HG02571 (cell line): ENCODE measurements at regions not wholly inside any gene's neighbourhood (a gene's known extent, or its start where the extent isn't known, plus 50 kb on each side); places are given as distances from the start of the nearest gene placed in this dataset.

ENCODE experiments used
- ATAC-seq: cut with Tn5 transposase; IDR thresholded peaks from one replicate; pipeline ENCODE4 v1.9.1; 2021; ENCODE audit warnings: mild to moderate bottlenecking, moderate library complexity; ENCODE audit not compliant: unreplicated experiment

DNA sequence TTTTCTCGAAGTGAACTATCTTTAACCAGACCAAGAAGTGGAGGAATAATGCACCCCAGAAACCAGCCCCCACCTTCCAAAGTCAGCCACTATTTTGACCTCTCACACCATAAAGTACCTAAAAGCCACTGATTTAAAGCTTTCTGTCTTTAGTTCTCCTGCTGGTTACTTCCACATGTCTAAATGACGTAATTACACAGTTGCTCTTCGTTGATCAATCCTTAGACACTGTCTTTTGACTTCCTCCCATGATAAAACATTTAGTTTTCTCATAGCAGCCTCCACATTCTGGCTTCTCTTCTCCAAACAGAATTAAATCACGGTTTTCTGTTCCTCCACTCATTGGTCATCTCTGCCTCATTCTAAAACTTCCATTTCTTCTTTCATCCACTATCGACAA is 294.4 kb upstream of the N4BP1 start:
- ATAC-seq, result no peak

DNA sequence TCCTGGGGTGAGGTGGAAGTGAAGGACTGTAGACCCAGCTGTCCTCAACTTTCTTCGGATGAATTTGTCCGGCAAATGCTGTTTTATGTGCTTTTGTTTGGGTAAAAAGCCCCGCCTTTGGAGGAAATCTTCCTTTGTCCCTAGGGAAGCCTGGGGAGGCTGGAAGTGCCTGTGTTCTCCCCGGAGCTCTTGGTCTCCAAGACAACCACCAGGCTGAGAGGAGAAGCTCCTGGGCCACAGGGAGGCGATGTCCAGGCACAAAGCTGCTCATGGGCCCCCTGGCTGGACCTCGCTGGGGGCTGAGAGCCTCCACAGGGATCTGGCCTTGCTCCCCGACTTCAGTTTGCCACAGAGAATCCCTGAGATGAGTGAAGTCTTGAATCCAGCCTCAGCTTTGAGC is 293.1 kb upstream of the N4BP1 start:
- ATAC-seq, result no peak

DNA sequence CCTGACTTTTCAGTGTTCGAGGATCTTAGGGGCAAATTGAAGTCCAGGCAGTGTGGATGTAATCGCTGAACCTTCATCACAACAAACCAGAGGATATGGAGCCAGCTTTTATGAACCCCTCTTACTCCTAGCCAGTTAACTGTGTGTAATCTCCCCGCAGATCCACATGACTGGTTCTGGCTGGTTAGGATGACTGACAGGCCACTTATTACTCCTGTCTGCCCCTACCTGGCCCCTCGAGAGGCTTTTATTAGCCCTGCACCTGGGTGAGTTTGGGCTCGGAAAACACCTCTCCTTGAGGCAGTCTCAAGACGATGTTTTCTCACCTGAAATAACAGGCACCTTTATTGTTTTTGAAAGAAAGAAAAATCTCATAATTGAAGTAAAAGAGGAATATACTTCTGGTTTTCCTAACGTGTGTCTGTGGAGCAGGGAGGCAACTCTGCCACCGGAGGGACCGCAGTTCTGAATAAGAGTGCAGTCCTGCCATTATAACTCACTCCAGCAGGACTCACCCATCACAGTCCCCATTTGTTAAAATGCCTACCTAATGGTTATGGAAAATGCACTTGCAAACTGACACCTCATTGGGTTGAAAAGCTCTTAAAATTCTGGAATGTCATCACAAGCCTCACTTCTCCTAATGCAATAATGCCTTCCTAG is 291.9 kb upstream of the N4BP1 start:
- no peak for ATAC-seq

DNA sequence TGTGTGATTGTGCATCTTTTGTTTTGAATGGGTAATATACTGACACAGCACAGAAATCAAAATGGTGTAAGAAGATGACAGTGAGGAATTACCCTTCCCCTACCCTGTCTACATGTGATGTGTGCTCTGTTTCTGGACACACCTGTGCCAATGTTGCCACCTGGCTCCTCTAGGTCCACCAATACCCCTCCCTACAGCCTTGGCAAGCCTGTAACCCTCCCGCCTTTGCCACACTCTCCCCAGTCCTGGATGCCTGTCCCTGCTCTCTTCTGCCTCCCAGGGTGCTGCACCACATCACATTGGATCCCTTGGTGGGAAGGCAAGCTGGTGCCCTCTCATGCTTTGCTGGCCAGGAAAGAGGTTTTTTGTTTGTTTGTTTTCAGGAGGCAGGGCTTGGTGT is 289.5 kb upstream of the N4BP1 start:
- ATAC-seq, result no peak

DNA sequence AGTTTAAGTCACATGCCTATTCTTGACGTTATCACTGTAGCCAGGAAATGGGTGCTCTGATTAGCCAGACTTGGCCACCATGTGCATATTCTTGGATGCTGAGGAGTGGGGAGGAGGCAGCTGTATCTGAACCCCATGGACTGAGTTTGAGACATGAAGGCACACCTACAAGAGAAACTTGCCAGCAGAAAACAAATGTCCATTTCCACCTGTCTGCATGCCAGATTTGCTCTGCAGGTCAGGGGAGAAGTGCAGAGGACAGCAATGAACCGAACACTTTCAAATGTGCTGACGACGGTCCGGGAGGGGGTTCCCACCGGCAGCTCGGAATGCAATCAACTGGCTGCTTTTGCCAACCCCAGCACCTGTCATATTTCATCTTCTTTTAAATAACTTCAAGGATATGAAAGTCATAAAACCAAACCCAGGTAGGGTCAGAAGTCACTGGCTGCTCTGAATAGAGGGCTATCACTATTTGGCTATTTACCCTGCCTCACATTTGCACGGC is 287.8 kb upstream of the N4BP1 start:
- no peak for ATAC-seq

DNA sequence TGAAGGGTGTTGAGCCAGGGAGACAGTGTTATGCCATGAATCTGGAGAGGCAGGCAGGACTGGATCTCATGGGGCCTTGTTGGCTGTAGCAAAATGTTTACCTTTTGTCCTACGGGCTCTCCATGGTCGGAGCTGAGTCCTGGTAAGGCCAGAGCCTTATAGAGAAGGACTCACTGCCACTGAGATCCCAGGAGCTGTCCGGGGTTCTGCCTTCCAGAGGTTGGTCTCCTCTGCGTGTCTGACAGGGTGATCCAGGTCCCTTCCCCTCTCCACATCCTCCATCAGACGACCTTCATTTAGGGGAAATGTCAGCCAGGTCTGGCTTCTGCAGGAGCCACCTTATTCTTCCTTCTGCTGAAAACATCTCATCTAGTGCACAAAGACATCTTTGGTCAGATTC is 285.2 kb upstream of the N4BP1 start:
- no peak for ATAC-seq

DNA sequence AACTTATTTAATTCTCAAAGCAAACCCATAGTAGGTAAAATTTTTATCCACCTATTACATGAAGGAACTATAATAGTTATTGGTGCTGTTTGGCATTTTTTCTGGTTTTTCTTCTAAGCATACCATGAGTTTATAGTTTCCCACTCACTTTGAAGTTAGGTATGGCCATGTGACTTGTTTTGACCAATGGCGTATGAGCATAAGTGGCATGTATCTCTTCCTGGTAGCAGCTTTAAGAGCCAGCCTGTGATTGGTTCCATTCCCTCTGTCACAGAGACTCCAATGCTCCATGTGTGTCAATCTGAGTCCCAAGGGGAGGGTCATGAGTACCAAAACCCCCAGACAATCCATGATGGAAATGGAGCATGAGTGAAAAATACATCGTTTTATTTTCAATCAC is 282.9 kb upstream of the N4BP1 start:
- ATAC-seq, result no peak

DNA sequence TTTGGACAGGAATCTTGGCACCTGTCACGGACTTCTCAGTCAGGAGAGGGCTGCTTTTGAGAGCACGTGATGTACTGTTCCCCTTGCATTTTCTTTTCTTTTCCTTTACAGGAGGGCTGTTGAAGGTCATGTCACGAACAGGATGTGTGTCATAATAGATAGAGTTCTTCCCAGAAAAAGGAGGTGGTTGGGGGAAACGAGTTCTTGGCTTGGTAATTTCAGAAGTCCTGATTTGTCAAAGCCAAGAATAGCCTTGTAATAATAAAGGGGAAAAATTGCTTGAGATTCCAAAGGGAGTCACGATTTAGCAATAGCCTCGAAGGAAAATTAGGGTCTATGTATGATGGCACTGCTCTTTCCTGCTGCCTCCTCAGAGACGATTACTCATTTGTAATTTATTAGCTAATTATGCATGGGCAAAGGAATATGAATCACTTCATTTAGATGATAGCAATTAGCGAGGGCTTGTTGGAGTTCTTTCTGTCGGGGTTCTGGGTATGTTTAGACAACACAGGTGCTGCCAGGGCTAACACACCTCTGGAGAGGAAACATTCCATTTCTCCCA is 277.7 kb upstream of the N4BP1 start:
- no peak for ATAC-seq

DNA sequence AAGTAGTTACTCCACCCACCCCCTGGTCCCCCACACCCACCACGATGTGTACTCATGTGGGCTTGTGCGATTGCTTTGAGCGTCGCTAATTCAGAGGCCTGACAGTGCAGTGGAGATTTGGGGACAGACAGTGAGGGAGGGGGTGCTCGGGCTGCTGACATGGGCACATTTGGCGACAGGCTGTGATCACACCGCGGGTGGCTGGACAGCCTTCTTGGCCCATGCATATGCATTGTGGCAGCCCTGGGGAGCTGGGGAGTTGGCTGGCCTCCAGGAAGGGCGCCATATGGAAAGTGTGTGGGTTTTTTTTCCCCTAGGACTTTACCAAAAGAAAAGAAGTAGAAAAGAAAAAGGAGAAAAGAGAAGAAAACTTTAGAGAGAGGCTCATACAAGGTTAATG is 275.5 kb upstream of the N4BP1 start:
- ATAC-seq, result no peak

DNA sequence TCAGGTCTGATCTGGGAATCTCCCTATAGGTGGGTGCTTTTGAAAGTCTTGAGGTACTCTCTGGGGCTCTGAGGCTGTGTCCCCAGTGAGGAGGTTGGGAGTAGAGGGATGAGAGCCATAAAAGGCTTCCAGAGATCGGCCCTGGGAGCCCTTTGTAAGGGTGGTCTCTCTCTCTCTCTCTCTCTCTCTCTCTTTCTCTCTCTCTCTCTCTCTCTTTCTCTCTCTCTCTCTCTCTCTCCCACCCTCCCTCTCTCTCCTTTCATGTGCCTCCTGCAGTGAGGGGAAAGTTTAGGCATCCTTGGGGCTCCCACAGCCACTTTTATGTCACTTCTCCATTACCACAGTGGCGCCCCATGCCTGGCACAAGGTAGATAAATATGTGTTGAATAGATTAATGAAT is 271.3 kb upstream of the N4BP1 start:
- ATAC-seq, result no peak

DNA sequence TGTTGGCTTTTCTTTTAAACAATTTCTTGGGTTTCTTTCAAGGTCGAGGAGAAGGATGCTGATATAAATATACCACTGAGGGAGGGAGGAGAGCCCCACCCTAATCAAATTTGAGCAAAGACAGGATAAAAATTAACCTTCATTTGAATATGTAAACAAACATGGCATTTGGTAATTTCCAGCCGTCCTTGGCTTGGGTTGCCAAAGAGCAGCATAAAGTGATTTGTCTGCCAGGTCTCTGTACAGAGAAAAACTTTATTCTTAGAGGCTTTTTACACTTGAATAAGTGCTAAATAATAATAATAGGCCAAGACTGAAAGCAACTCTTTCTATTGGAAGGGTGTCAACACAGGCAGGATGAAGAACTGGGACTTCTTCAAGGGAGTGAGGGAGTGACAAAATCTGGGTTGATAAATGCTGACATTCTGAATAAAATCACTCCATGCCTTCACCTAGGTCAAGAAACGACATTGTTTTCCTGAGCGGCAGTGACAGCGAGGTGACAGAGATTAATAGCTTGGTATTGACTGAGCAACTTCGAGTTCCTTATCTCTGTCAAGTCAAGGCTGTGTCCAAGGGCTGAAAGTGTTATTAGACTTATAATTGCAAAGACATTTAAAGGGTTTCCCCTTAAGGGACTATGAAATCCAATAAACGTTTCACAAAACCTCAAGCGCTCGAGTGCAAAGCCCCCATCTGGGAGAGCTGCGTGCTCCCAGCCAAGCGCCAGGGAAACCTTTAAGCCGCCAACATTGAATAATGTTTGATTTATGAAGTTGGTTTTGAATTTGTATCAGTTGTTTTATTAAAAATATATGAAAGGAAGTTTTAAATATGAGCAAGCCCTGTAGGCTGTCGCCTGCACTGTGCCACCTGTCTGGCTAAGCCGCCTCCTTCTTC is 269.5 kb upstream of the N4BP1 start:
- ATAC-seq, result no peak

DNA sequence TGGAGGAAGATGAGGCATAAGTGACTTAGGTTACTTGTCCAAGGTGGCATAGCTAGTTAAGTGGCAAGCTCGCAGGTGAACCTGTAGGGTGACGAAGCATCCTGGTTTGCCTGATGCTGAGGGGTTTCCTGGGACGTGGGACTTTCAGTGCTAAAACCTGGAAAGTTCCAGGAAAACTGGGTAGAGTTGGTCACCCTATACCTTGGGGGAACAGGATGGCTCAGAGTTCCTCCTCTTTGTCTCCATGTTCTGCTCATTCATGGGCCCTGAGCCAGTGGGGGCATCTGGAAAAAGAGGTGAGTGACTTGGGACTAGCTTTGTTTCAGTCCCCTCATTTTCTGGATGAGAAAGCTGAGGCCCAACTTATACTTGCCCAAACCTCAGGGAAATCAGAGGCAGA is 268.0 kb upstream of the N4BP1 start:
- ATAC-seq, result no peak

DNA sequence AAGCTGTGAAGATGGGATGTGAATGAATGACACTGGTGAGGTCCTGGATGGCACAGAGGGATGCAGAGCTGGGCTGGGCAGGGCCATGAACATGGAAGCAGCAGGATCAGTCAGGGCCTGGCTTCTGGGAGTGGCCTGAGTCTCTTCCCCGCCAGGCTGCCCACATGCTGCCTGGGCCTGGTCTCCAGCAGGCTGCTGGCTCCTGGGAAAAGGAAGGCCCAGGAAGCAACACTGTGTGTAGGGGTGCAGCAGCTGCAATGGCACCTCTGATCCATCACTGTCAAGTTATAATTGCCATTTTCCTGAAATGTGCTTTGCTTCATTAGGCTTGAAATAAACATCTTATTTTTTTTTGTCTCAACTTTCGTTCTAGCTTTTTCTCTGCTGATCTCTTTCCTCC is 260.2 kb upstream of the N4BP1 start:
- ATAC-seq, result no peak

DNA sequence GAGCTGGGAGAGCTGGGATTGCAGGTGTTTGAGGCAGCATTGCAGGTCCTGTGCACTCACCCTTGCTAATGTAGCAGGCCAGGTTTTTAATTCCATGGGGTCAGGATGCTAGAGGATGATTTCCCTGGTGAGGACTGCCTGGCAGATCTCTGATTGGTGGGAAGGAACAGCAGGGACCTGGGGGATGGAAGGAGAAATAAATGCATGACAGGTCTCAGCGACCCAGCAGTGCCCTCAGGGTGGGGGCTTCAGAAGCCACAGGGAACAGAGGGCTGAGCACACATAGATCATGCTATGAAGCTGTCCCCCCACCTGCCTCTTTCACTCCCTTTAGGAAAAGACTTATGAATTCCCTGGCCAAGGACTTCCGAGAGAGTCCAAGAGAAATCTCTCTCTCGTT is 255.5 kb upstream of the N4BP1 start:
- no peak for ATAC-seq

DNA sequence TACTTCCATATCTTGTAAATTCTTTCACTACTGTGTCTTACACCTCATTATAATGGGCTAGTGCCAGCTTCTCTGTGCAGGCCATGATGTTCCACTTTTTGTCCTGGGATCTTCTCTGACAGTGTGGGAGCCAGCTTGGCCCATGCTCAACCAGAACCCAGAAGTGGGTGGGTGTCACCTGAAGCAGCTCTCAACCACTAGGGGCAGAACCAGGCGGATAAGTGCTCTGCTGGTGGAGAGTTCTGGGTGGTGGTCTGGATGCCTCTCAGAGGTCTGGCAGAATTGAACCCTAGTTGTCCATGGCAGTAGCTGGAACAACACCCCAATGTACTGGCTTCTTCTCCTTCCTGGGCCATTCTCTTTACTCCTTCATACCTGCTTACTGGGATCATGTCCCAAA is 254.1 kb upstream of the N4BP1 start:
- no peak for ATAC-seq

DNA sequence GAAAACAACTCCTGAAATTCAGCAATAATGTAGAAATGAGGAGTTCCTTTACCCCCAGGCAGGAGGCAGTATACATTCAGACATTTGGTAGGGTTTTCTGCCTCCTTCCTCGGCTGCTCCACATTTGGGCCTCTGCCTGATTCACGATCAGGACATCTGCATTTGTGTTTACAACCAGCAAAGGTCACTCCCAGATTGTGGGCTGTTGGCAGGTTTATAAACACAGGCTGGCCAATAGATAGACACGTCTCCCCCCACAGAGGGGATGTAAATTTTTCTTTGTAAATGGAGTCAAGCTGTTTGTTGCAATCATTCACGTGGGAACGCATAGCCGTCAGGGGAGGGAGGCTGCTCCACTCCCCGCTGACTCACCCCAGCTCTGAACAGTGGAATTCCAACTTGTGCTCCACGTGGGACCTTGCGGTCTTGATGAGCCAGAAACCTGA is 252.1 kb upstream of the N4BP1 start:
- ATAC-seq, result no peak

DNA sequence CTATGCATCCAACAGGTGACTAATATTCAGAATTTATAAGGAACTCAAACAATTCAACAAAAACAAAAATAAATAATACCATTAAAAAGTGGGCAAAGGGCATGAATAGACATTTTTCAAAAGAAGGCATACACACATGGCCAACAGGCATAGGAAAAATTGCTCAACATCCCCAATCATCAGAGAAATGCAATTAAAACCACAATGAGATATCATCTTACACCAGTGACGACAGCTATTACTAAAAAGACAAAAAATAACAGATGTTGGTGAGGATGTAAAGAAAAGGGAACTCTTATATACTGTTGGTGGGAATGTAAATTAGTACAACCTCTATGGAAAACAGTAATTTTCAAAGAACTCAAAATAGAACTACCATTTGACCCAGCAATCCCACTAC is 250.4 kb upstream of the N4BP1 start:
- ATAC-seq, result no peak

DNA sequence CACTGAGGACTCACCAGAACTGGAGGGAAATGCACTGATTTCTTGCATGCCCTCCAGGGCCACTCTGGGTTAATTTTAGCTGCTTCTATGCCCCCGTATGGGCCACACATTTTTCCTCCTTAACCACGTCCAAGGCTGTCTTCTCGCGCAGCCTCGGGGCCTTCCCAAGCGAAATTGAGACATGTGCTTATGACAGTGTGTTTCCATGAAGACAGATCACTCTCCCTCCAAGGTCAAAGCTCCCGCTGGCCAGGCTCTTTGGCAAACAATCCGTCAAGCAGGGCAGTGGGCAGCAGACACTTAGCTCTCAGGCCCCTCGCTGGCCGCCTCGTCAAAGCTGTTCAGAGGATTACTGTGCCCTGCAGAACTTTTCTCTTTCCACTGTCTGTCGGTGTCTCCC is 243.0 kb upstream of the N4BP1 start:
- ATAC-seq, result no peak

DNA sequence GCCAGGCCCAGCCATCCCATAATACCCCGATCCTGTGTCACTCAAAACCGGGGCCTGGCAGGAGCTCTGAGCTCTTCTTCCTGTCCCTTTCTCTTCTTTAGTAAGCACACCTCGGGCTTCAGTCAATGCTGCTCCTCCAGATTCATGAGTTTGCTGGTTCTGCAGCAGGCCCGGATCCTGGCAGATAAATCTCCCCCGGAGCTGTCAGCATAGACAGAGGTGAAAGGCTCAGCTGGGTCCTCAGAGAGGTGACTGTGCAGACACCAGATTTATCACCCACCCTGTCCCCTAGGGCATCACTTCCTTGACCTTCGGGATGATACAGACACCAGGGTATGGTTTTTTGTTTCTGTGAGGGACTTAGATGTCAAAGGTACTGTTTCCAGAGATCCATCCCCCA is 242.5 kb upstream of the N4BP1 start:
- no peak for ATAC-seq

DNA sequence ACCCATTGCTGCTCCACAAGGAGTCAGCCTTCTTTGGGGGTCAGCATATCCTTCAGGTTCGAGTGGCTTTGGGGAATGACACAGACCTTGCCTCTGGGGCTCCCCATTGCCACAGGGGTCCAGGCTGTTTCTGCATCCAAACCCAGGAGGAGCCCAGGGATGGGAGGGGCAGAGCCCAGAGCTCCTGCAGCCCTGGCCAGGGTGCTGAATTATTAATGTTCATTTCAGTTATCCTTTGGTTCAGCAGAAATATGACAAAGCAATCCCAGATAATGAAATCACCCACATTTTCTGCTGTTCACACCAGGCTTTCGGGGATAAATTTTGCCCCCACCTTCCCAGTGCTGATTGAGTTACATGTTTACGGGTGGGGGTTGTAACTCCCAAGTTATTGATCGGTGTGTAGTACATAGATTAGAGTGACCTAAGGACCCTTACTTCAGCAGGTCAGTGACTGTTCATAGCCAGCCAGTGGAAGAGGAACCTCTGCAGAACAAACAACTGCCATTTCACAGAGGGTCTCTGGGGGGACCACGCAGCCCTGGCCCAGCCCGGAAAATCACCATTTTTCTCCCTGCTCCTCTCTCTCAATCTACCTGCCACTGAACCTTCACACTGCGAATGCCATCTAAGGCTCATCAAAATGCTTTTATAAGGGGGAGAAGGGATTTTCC is 240.3 kb upstream of the N4BP1 start:
- no peak for ATAC-seq

DNA sequence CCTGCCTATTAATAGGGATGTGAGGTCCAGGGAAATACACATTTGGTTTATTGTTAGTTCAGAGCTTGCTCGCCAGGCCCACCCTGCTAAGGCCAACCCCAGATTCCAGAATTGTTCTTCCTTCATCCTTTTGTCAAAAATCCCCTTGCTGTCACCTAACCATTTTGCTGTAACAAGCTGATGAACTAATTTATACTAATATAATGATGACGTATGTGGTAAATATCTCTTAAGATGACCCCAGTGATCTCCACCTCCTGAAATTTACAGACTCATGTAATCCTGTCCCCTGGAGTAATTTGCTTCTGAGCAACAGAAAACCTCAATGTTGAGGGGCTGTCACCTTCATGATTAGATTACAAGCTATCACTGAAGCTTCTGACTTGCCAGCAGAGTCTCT is 236.3 kb upstream of the N4BP1 start:
- ATAC-seq, result no peak
